WTC11 (cell line): ENCODE measurements at regions not wholly inside any gene's neighbourhood (a gene's known extent, or its start where the extent isn't known, plus 50 kb on each side); places are given as distances from the start of the nearest gene placed in this dataset.
A peak's percentile ranks its signal among the peaks of the same experiment; 100 is the strongest.

Experiments used
- ATAC-seq: fragments of 200-7000 bp; cut with Tn5 transposase; 2 replicates; pipeline ENCODE4 v1.10.0; 2021; ENCODE audit warnings: mild to moderate bottlenecking, moderate library complexity
- CTCF ChIA-PET: fragments of 300-600 bp; sonication (Branson Sonifier 250); formaldehyde crosslinking; loops from one replicate; lab custom pipeline; 2021; ENCODE audit warnings: antibody characterized with exemption; lab: Charles Lee
- POLR2A ChIA-PET: fragments of 350-600 bp; sonication (Branson Sonifier 250); formaldehyde crosslinking; loops from one replicate; lab custom pipeline; 2021; ENCODE audit warnings: antibody characterized with exemption; lab: Charles Lee
- DNase-seq: peaks from one replicate; pipeline ENCODE4 v3.0.0; 2021; ENCODE audit warnings: low spot score
- H3K27ac Mint-ChIP-seq: 2 replicates; pipeline ENCODE4 v1.8.0; 2021; ENCODE audit warnings: mixed read lengths
- H3K27me3 Mint-ChIP-seq: 2 replicates; pipeline ENCODE4 v1.8.0; 2021; ENCODE audit warnings: low read depth, mild to moderate bottlenecking, moderate library complexity, mixed read lengths
- H3K36me3 Mint-ChIP-seq: 2 replicates; pipeline ENCODE4 v1.8.0; 2021; ENCODE audit warnings: mixed read lengths
- H3K4me1 Mint-ChIP-seq: 2 replicates; pipeline ENCODE4 v1.8.0; 2022; ENCODE audit warnings: mixed read lengths
- H3K4me3 Mint-ChIP-seq: 2 replicates; pipeline ENCODE4 v1.8.0; 2021; ENCODE audit warnings: mild to moderate bottlenecking, moderate library complexity, mixed read lengths
- H3K9me3 Mint-ChIP-seq: 2 replicates; pipeline ENCODE4 v1.8.0; 2021; ENCODE audit warnings: mixed read lengths
- ESRRA ChIP-seq: sonication (generic); formaldehyde crosslinking; IDR thresholded peaks from 2 replicates; pipeline ENCODE4 v1.8.1; 2022; ENCODE audit warnings: mild to moderate bottlenecking, missing genetic modification reagents, borderline replicate concordance
- ETV6 ChIP-seq: sonication (generic); formaldehyde crosslinking; IDR thresholded peaks from 2 replicates; pipeline ENCODE4 v1.8.1; 2022; ENCODE audit warnings: mild to moderate bottlenecking, missing genetic modification reagents
- FOXJ3 ChIP-seq: sonication (generic); formaldehyde crosslinking; IDR thresholded peaks from 2 replicates; pipeline ENCODE4 v1.9.0; 2021; ENCODE audit warnings: missing genetic modification reagents, mild to moderate bottlenecking, borderline replicate concordance
- FOXP1 ChIP-seq: sonication (generic); formaldehyde crosslinking; IDR thresholded peaks from 2 replicates; pipeline ENCODE4 v1.8.0; 2022; ENCODE audit warnings: missing genetic modification reagents, mild to moderate bottlenecking, moderate library complexity, borderline replicate concordance
- GRHL2 ChIP-seq: fragments of 250-450 bp; sonication (Bioruptor Pico); IDR thresholded peaks from 2 replicates; pipeline ENCODE4 v1.8.0; 2022; ENCODE audit warnings: mild to moderate bottlenecking, moderate library complexity; ENCODE audit not compliant: insufficient replicate concordance, severe bottlenecking
- HMGA2 ChIP-seq: fragments of 250-450 bp; sonication (Bioruptor Pico); IDR thresholded peaks from 2 replicates; pipeline ENCODE4 v1.4.0; 2021; ENCODE audit warnings: mild to moderate bottlenecking, moderate library complexity
- KAT7 ChIP-seq: sonication (generic); formaldehyde crosslinking; IDR thresholded peaks from 2 replicates; pipeline ENCODE4 v1.8.1; 2023; ENCODE audit warnings: missing genetic modification reagents, mild to moderate bottlenecking, borderline replicate concordance
- MXD4 ChIP-seq: fragments of 250-450 bp; sonication (Bioruptor Pico); IDR thresholded peaks from 2 replicates; pipeline ENCODE4 v1.8.0; 2021; ENCODE audit warnings: mild to moderate bottlenecking, moderate library complexity, borderline replicate concordance
- NR1H2 ChIP-seq: sonication (generic); formaldehyde crosslinking; IDR thresholded peaks from 2 replicates; pipeline ENCODE4 v1.9.0; 2021; ENCODE audit warnings: mild to moderate bottlenecking, moderate library complexity, missing genetic modification reagents
- NR2C2 ChIP-seq: sonication (generic); formaldehyde crosslinking; IDR thresholded peaks from 2 replicates; pipeline ENCODE4 v1.8.0; 2022; ENCODE audit warnings: mild to moderate bottlenecking, missing genetic modification reagents
- NR3C1 ChIP-seq: sonication (generic); formaldehyde crosslinking; conservative IDR thresholded peaks from 2 replicates; pipeline ENCODE4 v1.8.1; 2023; ENCODE audit warnings: low read depth, mild to moderate bottlenecking, missing genetic modification reagents
- OVOL2 ChIP-seq: fragments of 250-450 bp; sonication (Bioruptor Pico); IDR thresholded peaks from 2 replicates; pipeline ENCODE4 v1.9.0; 2021; ENCODE audit warnings: mild to moderate bottlenecking, borderline replicate concordance
- RORB ChIP-seq: fragments of 250-450 bp; sonication (Bioruptor Pico); IDR thresholded peaks from 2 replicates; pipeline ENCODE4 v1.9.0; 2021; ENCODE audit warnings: mild to moderate bottlenecking
- SMAD4 ChIP-seq: sonication (generic); formaldehyde crosslinking; IDR thresholded peaks from 2 replicates; pipeline ENCODE4 v1.8.0; 2022; ENCODE audit warnings: mild to moderate bottlenecking, missing genetic modification reagents
- SOX15 ChIP-seq: fragments of 250-450 bp; sonication (Bioruptor Pico); IDR thresholded peaks from 2 replicates; pipeline ENCODE4 v1.9.0; 2021; ENCODE audit warnings: mild to moderate bottlenecking
- SP1 ChIP-seq: sonication (generic); formaldehyde crosslinking; conservative IDR thresholded peaks from 2 replicates; pipeline ENCODE4 v1.8.1; 2022; ENCODE audit warnings: missing genetic modification reagents
- ZNF219 ChIP-seq: sonication (generic); formaldehyde crosslinking; IDR thresholded peaks from 2 replicates; pipeline ENCODE4 v1.8.0; 2023; ENCODE audit warnings: missing genetic modification reagents, mild to moderate bottlenecking, borderline replicate concordance
- ZNF317 ChIP-seq: sonication (generic); formaldehyde crosslinking; IDR thresholded peaks from 2 replicates; pipeline ENCODE4 v1.8.1; 2023; ENCODE audit warnings: low read depth, mild to moderate bottlenecking, moderate library complexity, missing genetic modification reagents, borderline replicate concordance
- ZNF416 ChIP-seq: fragments of 250-450 bp; sonication (Bioruptor Pico); IDR thresholded peaks from 2 replicates; pipeline ENCODE4 v1.9.0; 2021; ENCODE audit warnings: mild to moderate bottlenecking, inconsistent platforms
- ZNF423 ChIP-seq: fragments of 250-450 bp; sonication (Bioruptor Pico); IDR thresholded peaks from 2 replicates; pipeline ENCODE4 v2.1.2; 2022; ENCODE audit warnings: mild to moderate bottlenecking, moderate library complexity
- TF ChIP-seq, protein P1 (sequence below): sonication (generic); formaldehyde crosslinking; IDR thresholded peaks from 2 replicates; pipeline ENCODE4 v1.8.1; 2023; ENCODE audit warnings: mild to moderate bottlenecking, missing genetic modification reagents, moderate library complexity
- TF ChIP-seq, protein P2 (sequence below): sonication (generic); formaldehyde crosslinking; IDR thresholded peaks from 2 replicates; pipeline ENCODE4 v1.8.0; 2023; ENCODE audit warnings: missing genetic modification reagents
- TF ChIP-seq, protein P3 (sequence below): sonication (generic); formaldehyde crosslinking; IDR thresholded peaks from 2 replicates; pipeline ENCODE4 v1.8.1; 2022; ENCODE audit warnings: mild to moderate bottlenecking, missing genetic modification reagents, moderate library complexity, borderline replicate concordance
- TF ChIP-seq, protein P4 (sequence below): sonication (generic); formaldehyde crosslinking; IDR thresholded peaks from 2 replicates; pipeline ENCODE4 v1.8.1; 2023; ENCODE audit warnings: mild to moderate bottlenecking, missing genetic modification reagents
- TF ChIP-seq, protein P5 (sequence below): fragments of 200-600 bp; IDR thresholded peaks from 2 replicates; pipeline ENCODE4 v1.8.0; 2022; ENCODE audit warnings: antibody characterized with exemption

DNA sequence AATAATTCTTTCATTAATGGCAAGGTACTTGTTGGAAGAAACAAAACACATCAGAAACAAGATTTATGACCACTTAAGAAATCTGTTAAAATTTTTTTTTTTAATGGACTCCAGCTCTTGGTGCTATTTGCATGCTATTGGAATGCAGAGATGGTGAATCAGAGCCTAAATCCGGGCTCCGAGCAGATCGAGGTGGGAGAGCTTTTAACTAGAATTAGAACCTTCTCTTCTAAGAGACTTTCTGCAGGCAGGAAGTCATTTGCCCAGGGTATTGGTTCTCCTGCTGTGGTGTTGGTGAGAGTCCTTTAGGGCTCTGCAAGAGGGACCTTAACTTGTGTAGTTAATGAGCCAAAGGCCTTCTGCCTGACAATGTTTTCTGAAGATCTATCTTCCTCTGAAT lies 419.4 kb downstream of the SNAPC1 start:
- POLR2A ChIA-PET, result no interaction called here
- peaks cover 3% of the 10 kb centered on the region for H3K4me1 Mint-ChIP-seq
- H3K4me3 Mint-ChIP-seq, result no peak overlapping the region

DNA sequence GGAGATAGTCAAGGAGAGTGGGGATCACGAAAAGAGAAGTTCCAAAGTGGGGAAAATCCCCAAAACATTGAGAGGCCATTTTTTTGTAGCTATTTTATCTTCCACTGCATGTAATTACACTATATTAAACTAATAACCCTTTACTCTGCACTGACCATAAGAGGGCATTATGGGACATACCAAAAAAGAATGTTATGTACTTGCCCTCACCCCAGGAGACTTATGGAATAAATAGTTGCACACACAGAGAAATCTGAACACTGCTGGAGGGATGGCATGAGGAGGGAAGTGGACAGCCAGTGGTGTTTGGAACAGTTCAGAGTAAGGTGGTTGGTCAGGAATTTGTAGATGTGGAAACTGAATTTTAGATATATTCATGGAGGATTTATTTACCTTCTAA lies 422.9 kb downstream of the SNAPC1 start:
- TF ChIP-seq ZNF423 (CRISPR knock-in tag), result no peak
- TF ChIP-seq ZNF416 (CRISPR knock-in tag), result no peak
- TF ChIP-seq OVOL2, result no peak
- TF ChIP-seq NR3C1 (CRISPR knock-in tag), result no peak
- no peak for TF ChIP-seq ZNF219 (CRISPR knock-in tag)
- TF ChIP-seq SOX15 (CRISPR knock-in tag), result no peak
- no peak for TF ChIP-seq ESRRA (CRISPR knock-in tag)
- TF ChIP-seq, protein P1, sequence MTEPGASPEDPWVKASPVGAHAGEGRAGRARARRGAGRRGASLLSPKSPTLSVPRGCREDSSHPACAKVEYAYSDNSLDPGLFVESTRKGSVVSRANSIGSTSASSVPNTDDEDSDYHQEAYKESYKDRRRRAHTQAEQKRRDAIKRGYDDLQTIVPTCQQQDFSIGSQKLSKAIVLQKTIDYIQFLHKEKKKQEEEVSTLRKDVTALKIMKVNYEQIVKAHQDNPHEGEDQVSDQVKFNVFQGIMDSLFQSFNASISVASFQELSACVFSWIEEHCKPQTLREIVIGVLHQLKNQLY (CRISPR knock-in tag), result no peak
- no peak for TF ChIP-seq SP1 (CRISPR knock-in tag)
- H3K4me1 Mint-ChIP-seq, result peaks cover 7% of the 10 kb centered on the region
- ATAC-seq (no peak), DNase-seq (no peak)
- ChIA-PET CTCF (no interaction called here), POLR2A (no interaction called here)
- no peaks in the 10 kb centered on the region for H3K27me3 Mint-ChIP-seq
- no peak overlapping the region for H3K4me3 Mint-ChIP-seq
- no peaks in the 10 kb centered on the region for H3K36me3 Mint-ChIP-seq
- H3K27ac Mint-ChIP-seq, result no peak overlapping the region
- no peaks in the 10 kb centered on the region; the same call in 1 of the 2 replicates for H3K9me3 Mint-ChIP-seq

More for the DNA sequence above, 419.4 kb downstream of the SNAPC1 start:
- Mint-ChIP-seq H3K36me3 (no peaks in the 10 kb centered on the region), H3K9me3 (no peaks in the 10 kb centered on the region), H3K27me3 (no peaks in the 10 kb centered on the region; the same call in 1 of the 2 replicates), H3K27ac (no peak overlapping the region)
- CTCF ChIA-PET, result interaction anchor here (0.8 kb wide), 1 partner anchor 13 kb away, joined by 3 read pairs; no protein-coding TSS in a partner anchor
- DNase-seq (no peak), ATAC-seq (peak; percentile 32; the same call in 1 of the 2 replicates)
- TF ChIP-seq NR1H2 (CRISPR knock-in tag) (no peak), SMAD4 (CRISPR knock-in tag) (no peak)

DNA sequence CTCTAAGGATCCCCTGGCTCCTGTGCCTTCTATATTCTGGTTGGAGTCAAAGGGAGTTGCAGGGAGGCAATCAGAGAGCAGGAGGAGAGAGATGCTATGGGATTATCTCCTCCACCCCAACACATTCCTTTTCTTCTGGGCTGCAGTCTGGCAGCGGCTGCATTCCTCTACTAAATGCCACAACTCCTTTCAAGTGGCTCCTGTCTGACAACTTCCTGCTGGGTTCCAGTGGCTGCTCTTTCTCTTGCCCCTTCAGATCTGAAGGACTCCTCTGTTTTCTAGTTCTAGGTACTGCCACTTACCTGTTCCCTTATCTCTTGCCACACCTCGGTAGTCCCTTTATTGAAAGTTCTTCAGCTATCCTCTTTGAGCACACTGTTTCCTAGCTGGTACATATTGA lies 425.0 kb downstream of the SNAPC1 start:
- Mint-ChIP-seq H3K4me1 (peaks cover 4% of the 10 kb centered on the region; the same call in 1 of the 2 replicates), H3K4me3 (no peak overlapping the region), H3K9me3 (no peaks in the 10 kb centered on the region; the same call in 1 of the 2 replicates), H3K27me3 (no peaks in the 10 kb centered on the region)
- POLR2A ChIA-PET, result no interaction called here
- no peak for TF ChIP-seq FOXP1
- no peak for TF ChIP-seq HMGA2 (CRISPR knock-in tag)
- TF ChIP-seq ZNF317 (CRISPR knock-in tag), result no peak
- TF ChIP-seq, protein P2, sequence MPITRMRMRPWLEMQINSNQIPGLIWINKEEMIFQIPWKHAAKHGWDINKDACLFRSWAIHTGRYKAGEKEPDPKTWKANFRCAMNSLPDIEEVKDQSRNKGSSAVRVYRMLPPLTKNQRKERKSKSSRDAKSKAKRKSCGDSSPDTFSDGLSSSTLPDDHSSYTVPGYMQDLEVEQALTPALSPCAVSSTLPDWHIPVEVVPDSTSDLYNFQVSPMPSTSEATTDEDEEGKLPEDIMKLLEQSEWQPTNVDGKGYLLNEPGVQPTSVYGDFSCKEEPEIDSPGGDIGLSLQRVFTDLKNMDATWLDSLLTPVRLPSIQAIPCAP, result no peak
- TF ChIP-seq, all 79 proteins: peak for 0
- CTCF ChIA-PET, result no interaction called here
- Mint-ChIP-seq H3K36me3 (no peaks in the 10 kb centered on the region), H3K27ac (no peak overlapping the region)
- ATAC-seq, result peak; percentile 83
- peak; percentile 16 for DNase-seq

DNA sequence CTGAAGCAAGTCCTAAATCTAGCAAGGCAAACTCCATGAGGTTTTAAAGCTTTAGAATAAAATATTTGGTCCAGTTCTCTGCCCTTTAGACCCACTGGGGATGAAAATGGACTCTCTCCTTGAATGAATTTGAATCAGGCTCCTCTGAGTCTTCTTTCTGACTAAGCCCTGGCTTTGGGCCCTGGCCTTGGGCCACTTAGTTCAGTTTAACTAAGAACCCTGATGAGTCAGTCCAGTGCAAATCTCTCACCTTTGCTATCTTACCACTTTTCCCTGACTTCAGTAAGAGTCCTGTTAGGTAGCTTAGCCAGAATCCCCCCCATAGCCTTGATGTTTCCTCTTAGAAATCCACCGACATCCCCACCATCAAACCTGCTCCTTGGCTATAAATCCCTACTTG lies 427.5 kb downstream of the SNAPC1 start:
- ATAC-seq (no peak), DNase-seq (no peak)
- peaks cover 12% of the 10 kb centered on the region for H3K9me3 Mint-ChIP-seq
- CTCF ChIA-PET, result no interaction called here
- no peaks in the 10 kb centered on the region for H3K36me3 Mint-ChIP-seq
- H3K4me1 Mint-ChIP-seq, result peaks cover 4% of the 10 kb centered on the region; the same call in 1 of the 2 replicates
- H3K4me3 Mint-ChIP-seq, result no peak overlapping the region
- no peak overlapping the region for H3K27ac Mint-ChIP-seq
- H3K27me3 Mint-ChIP-seq, result no peaks in the 10 kb centered on the region
- POLR2A ChIA-PET, result no interaction called here
- TF ChIP-seq, protein P3, sequence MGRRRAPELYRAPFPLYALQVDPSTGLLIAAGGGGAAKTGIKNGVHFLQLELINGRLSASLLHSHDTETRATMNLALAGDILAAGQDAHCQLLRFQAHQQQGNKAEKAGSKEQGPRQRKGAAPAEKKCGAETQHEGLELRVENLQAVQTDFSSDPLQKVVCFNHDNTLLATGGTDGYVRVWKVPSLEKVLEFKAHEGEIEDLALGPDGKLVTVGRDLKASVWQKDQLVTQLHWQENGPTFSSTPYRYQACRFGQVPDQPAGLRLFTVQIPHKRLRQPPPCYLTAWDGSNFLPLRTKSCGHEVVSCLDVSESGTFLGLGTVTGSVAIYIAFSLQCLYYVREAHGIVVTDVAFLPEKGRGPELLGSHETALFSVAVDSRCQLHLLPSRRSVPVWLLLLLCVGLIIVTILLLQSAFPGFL (CRISPR knock-in tag), result no peak
- TF ChIP-seq GRHL2 (CRISPR knock-in tag) (no peak), FOXJ3 (CRISPR knock-in tag) (no peak), ESRRA (CRISPR knock-in tag) (no peak), RORB (no peak), ETV6 (CRISPR knock-in tag) (no peak), KAT7 (CRISPR knock-in tag) (no peak), NR2C2 (CRISPR knock-in tag) (no peak), MXD4 (no peak)
- TF ChIP-seq, protein P4, sequence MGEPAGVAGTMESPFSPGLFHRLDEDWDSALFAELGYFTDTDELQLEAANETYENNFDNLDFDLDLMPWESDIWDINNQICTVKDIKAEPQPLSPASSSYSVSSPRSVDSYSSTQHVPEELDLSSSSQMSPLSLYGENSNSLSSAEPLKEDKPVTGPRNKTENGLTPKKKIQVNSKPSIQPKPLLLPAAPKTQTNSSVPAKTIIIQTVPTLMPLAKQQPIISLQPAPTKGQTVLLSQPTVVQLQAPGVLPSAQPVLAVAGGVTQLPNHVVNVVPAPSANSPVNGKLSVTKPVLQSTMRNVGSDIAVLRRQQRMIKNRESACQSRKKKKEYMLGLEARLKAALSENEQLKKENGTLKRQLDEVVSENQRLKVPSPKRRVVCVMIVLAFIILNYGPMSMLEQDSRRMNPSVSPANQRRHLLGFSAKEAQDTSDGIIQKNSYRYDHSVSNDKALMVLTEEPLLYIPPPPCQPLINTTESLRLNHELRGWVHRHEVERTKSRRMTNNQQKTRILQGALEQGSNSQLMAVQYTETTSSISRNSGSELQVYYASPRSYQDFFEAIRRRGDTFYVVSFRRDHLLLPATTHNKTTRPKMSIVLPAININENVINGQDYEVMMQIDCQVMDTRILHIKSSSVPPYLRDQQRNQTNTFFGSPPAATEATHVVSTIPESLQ (CRISPR knock-in tag), result no peak
- TF ChIP-seq, protein P5, sequence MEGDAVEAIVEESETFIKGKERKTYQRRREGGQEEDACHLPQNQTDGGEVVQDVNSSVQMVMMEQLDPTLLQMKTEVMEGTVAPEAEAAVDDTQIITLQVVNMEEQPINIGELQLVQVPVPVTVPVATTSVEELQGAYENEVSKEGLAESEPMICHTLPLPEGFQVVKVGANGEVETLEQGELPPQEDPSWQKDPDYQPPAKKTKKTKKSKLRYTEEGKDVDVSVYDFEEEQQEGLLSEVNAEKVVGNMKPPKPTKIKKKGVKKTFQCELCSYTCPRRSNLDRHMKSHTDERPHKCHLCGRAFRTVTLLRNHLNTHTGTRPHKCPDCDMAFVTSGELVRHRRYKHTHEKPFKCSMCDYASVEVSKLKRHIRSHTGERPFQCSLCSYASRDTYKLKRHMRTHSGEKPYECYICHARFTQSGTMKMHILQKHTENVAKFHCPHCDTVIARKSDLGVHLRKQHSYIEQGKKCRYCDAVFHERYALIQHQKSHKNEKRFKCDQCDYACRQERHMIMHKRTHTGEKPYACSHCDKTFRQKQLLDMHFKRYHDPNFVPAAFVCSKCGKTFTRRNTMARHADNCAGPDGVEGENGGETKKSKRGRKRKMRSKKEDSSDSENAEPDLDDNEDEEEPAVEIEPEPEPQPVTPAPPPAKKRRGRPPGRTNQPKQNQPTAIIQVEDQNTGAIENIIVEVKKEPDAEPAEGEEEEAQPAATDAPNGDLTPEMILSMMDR, result no peak
